ENCODE measurements at regions not wholly inside any gene's neighbourhood (a gene's known extent, or its start where the extent isn't known, plus 50 kb on each side); places are given as distances from the start of the nearest gene placed in this dataset.

DNA sequence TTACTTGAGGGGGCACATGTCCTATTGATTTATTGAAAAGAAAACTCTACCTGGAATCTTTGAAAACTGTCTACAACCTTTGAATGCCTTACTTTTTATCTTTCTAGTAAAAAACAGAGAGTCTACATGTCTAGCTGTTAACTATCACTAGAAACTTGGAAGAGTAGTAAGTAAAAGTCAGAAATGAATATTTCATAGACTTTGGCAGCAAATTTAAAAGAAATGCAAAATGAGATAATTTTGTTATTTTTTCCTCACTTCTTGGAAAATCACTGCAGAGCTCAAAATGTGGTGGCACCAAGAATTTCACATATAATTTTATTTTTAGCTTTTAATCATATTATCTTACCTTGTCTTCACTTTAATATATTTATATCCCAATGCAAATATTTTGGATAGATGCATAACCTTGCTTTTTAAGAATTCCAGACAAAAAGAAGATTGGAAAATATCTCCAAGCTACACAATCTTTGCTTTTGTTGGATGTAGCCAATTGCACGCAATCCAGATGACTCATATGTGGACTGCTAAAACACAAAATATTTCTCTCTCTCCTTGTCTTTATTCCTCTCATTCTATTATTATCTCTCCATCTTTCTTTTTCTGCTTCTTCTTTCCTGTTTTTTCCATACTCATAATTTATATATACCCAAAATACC is 92.2 kb upstream of the DSEL start:
- in situ Hi-C loops (cut with MboI; ENCODE audit: low pct_unique_long_range_greater_than_20kb, low sequenced_read_pairs) = no loop called here
- no peak for DNase-seq

DNA sequence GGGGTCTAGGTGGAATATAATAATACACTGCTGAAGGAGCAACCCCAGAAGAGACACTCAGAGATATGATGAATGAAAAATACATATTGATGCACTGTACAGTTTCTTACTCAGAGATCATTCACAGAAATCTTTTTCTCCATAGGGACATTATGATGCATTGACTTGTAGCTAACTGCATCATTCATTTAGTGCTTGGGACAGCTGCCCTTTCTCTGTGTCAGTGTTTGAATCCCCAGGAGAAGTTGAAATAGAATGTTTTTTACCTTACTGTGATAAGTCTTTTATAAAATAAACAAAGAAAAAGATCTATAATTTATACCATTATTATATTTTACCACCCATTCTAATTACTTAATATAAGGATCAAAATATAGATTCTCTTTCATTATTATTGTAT is 91.7 kb upstream of the DSEL start:
- no peak for DNase-seq
- in situ Hi-C loops (cut with MboI; ENCODE audit: low pct_unique_long_range_greater_than_20kb, low sequenced_read_pairs) = no loop called here

DNA sequence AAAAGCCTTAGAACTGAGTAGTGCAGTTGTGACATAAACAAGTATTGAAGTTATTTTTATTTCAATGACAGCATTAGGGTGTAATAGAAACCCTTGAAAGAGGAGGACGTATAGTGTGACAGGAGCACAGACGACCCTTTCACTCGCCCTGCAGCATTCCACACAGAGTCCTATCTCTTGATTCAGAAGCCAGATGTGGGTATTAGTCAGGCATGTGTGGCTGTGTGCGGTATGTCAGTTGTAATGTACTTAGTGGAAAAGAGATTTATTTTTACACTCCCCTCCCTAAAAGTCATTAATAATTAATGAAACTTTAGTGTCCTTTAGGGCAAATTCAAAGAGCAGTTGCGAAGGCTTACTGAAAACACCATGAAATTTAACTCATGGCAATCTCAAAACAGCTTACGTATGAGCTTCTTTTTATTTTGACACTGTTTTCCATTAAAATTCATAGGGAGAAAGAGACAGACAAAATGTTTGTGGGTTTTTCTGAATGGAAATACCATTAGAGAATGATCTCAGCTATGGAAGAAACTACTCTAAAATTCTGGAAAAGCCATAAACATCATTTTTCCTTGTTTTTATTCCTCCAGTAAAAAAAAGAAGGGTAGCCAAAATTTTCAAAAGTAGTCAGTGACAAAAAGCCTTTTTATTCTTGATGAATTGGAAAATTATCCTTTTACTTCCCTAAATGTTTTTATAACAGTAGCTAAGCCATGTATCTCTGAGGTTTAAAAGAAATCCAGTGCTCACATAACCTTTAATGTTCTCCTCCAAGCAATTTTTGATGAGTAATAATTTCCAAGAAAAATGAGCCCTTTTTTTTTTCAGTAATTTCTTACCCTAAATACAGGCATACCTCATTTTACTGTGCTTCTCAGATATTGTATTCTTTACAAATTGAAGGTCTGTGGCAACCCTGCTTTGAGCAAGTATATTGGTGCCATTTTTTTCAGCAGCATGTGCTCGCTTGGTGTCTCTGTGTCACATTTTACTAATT is 84.0 kb upstream of the DSEL start:
- in situ Hi-C loops (cut with MboI; ENCODE audit: low pct_unique_long_range_greater_than_20kb, low sequenced_read_pairs) = no loop called here
- DNase-seq = no peak

DNA sequence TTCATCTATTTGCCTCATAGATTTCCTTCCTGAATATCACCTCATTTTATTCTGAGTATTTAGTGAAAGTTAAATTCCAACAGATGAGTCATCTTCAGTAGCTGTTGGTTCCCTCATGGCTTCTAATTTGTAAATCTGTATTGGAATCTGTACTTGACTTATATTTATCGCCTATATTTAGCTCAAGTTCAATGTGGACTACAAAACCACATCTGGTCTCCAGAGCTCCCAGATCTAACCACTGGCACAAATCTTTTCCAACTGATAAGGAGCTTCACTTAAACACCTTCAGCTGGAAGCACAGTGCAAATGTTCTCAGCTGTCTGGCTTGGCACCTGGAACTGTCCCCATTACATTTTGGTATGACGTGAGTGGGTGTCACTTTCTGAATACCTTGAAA is 82.8 kb upstream of the DSEL start:
- DNase-seq = no peak
- in situ Hi-C loops (cut with MboI; ENCODE audit: low pct_unique_long_range_greater_than_20kb, low sequenced_read_pairs) = no loop called here

DNA sequence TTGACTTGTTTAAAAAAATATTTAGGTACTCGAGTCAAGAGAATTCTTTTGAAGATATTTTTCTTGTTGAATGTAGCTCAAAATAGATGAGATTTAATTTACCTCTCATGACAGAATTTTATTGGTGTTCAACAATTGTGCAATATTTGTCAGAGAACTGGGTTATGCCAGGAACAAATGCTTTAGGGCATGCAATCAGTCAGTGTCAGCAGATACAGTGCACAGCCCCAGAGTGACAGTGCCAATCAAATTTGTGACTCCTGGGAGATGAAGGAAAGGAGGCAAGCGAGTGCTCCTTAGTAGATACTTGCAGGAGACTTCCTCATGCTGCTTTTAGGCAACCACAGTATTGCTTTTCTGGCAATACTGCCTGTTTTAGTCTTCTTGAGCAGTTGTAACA is 81.2 kb upstream of the DSEL start:
- DNase-seq = no peak

DNA sequence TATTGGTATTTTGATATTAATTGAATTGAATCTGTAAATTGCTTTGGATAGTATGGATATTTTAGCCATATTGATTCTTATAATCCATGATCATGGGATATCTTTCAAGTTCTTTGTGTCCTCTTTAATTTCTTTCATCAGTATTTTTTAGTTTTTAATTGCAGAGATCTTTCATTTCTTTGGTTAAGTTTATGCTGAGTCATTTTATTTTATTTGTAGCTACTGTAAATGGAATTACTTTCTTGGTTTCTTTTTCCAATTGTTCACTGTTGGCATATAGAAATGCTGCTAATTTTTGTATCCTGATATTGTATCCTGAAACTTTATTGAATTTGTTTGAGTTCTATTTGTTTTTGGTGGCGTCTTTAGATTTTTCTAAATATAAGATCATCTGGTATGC is 79.5 kb upstream of the DSEL start:
- in situ Hi-C loops (cut with MboI; ENCODE audit: low pct_unique_long_range_greater_than_20kb, low sequenced_read_pairs) = no loop called here
- DNase-seq = no peak

More for the DNA sequence above, 81.2 kb upstream of the DSEL start:
- in situ Hi-C loops (cut with MboI; ENCODE audit: low pct_unique_long_range_greater_than_20kb, low sequenced_read_pairs) = no loop called here

DNA sequence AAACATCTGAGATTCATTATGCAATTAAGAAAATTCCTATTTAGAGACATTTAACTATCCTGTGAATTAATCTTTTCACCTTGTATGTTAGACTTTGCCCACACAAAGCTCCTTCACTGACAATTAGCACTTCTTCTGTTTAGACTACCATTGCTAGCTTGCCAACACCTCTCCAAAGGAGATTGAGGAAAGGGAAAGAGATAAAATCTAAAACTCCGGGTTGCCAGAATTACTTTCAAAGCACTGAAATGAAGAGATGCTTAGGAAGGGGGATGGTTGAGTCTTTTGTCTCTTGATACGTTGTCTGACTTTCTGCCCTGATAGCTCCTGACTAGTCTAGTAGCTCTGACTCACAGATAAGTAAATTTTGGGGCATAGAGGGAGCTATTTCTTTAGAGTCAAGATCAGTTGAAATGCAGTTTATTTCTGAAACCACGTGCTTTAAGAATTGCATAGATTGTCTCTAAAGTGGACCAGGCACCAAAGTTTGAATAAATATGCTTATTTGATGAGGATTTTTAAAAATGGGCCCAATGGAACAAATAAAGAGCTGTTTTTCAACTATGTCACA is 74.1 kb upstream of the DSEL start:
- DNase-seq = no peak
- in situ Hi-C loops (cut with MboI; ENCODE audit: low pct_unique_long_range_greater_than_20kb, low sequenced_read_pairs) = no loop called here

DNA sequence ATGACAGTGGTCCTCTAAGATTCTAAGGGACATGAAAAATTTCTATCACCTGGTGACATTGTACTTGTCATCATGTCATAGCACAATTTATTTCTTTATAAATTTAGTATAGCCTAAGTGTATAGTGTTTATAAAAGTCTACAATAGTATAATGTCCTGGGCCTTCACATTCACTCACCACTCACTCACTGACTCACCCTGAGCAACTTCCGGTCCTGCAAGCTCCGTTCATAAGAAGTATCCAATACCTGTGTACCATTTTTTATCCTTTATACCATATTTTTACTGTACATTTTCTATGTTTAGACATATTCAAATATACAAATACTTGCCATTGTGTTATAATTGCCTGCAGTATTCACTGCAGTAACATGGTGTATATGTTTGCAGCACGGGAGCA is 72.8 kb upstream of the DSEL start:
- no peak for DNase-seq
- in situ Hi-C loops (cut with MboI; ENCODE audit: low pct_unique_long_range_greater_than_20kb, low sequenced_read_pairs) = no loop called here

DNA sequence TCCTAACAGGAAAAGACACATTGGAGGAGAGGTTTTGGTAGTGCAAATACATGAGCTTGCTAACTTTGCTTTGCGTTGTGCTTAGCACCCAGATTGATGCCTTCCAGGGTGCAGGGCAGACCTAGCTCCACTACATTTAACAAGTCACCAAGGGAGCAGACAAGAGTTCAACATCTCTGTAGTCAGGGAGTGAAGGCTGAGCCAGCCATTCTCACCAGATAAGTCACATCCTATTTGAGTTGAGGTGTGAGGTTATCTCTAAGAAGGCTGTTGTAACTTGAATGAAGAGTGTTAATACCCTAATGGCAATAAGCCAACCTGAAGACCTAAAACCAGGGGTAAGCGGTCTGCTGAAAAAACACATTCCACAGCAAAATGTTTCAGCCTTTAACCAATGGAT is 69.6 kb upstream of the DSEL start:
- no peak for DNase-seq
- in situ Hi-C loops (cut with MboI; ENCODE audit: low pct_unique_long_range_greater_than_20kb, low sequenced_read_pairs) = no loop called here

DNA sequence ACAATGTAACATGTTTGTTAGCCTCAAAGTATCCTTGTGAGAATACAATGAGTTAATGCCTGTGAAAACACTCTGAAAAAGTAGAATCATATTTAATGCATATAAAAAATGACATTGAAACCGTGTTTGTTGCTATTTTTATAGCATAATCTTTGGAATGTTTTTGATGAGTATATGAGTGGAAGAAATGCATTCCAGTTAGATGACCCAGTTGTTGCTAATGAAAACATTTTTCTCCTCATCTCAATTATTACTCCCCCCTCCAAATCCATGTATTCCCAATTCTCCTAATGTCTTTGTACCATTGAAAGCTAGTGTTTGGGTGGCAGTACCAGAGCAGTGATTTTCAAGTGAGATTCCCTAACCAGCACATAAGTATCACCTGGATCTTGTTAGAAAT is 67.1 kb upstream of the DSEL start:
- in situ Hi-C loops (cut with MboI; ENCODE audit: low pct_unique_long_range_greater_than_20kb, low sequenced_read_pairs) = no loop called here
- no peak for DNase-seq

DNA sequence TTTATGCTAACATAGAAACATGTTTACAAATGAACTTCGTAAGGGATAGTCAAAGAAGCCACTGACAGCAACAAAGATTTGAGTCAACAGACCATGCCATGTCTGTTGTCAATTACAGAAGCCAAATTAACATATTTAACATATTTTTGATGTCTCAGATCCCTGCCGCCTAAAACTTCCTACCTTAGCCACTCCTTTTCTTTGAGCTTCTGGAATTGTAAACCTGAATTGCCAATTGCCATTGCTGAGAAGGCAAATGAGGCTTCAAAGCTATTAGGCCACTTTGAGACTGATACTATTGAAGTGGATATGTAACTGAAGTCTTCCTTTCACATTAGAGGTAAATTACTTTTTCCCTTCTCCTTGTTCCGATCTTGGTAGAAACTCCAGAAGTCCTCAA is 66.0 kb upstream of the DSEL start:
- no peak for DNase-seq
- in situ Hi-C loops (cut with MboI; ENCODE audit: low pct_unique_long_range_greater_than_20kb, low sequenced_read_pairs) = no loop called here

DNA sequence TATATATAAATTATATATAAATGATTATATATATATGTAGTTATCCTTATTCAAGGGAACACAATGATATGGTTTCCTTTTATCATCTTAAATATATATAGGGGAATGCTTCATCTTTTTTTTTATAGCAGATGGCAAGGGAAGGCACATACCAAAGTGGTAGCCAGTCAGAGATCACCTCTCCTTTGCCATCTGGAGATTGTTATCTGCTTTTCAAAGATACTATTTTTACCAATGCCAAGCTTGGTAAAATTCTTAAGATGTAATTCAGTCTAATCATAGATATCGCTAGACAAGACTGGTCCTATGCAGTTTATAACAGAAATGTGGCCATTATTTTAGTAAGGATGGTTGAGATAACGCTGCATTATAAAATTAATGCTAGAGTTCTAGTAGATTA is 64.7 kb upstream of the DSEL start:
- in situ Hi-C loops (cut with MboI; ENCODE audit: low pct_unique_long_range_greater_than_20kb, low sequenced_read_pairs) = no loop called here

DNA sequence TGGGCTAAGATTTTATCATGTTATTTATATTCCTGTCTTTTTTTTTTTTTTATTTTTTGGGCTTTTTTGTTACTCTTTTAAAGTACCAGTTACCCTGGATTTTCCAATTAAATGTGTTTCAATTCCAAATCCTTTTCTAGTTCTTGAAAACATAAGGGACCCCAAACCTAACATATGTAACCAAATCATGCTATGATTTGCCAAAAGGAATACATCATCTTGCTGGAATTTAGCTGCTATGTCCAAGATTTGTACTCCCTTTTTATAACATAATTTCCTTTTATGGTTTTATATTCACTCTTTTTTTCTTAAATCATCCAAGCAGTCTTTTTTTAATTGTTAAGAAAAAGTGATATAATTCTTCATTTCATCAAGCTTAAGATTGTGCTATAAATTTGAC is 60.9 kb upstream of the DSEL start:
- DNase-seq = no peak
- in situ Hi-C loops (cut with MboI; ENCODE audit: low pct_unique_long_range_greater_than_20kb, low sequenced_read_pairs) = no loop called here

More for the DNA sequence above, 64.7 kb upstream of the DSEL start:
- DNase-seq = no peak

DNA sequence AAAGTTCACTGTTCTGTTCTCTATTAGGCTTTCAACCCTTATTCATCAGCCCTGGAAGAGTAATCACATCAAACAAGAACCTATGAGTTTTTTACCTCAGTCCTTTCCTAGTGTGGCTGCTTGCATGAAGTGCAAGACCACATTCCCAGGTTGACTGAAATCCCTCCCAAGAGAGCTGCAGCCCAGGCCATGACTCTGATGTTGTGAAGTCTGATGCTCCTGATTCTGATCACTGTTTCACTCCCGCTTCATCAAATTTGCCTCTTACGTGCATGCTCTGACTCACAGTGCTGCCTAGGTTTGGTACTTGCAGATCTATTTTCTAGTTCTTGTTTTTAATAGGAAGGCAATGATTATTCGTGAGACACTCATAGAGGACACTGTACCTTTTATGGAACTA is 58.2 kb upstream of the DSEL start:
- DNase-seq = no peak

DNA sequence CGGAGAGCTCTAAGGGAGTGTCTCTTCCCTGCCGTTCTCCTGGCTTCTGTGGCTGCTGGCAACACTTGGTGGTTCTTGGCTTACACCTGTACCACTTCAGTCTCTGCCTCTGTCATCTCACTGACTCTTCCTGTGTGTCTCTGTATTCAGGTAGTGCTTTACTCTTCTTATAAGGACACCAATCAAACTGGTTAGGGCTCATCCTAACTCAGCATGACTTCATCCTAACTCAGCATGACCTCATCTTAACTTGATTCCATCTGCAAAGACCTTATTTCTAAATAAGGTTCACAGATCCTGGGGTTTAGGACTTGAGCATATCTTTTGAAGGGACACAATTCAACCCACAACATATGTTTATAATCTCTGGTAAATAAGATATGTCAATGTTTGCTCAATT is 51.6 kb upstream of the DSEL start:
- in situ Hi-C loops (cut with MboI; ENCODE audit: low pct_unique_long_range_greater_than_20kb, low sequenced_read_pairs) = no loop called here
- no peak for DNase-seq

More for the DNA sequence above, 58.2 kb upstream of the DSEL start:
- in situ Hi-C loops (cut with MboI; ENCODE audit: low pct_unique_long_range_greater_than_20kb, low sequenced_read_pairs) = no loop called here
